ENCODE measurements at regions not wholly inside any gene's neighbourhood (a gene's known extent, or its start where the extent isn't known, plus 50 kb on each side); places are given as distances from the start of the nearest gene placed in this dataset.

DNA sequence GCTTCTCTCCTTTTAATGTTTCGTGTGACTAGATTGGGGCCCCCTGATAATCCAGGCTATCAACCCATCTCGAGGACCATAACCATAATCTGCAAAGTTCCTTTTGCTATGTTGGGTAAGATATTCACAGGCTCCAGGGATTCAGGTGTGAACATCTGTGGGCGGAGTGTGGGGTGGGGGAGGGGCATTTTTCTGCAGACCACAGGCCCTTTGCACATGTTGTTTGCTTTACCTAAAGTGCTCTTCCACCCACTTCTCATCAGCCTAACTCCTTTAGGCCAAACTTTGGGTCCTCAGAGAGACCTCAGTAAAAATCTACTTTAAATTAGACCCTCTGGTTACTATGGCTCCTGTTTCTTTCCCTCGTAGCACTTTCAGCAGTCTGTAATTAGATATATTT, 284.4 kb downstream of the WDR11 start:
- TF ChIP-seq POLR2A (IDR thresholded peaks at IDR 0.05) (no peak), EP300 (IDR thresholded peaks at IDR 0.05) (no peak), POLR2AphosphoS5 (IDR thresholded peaks at IDR 0.05) (no peak)
- TF ChIP-seq, protein P1, sequence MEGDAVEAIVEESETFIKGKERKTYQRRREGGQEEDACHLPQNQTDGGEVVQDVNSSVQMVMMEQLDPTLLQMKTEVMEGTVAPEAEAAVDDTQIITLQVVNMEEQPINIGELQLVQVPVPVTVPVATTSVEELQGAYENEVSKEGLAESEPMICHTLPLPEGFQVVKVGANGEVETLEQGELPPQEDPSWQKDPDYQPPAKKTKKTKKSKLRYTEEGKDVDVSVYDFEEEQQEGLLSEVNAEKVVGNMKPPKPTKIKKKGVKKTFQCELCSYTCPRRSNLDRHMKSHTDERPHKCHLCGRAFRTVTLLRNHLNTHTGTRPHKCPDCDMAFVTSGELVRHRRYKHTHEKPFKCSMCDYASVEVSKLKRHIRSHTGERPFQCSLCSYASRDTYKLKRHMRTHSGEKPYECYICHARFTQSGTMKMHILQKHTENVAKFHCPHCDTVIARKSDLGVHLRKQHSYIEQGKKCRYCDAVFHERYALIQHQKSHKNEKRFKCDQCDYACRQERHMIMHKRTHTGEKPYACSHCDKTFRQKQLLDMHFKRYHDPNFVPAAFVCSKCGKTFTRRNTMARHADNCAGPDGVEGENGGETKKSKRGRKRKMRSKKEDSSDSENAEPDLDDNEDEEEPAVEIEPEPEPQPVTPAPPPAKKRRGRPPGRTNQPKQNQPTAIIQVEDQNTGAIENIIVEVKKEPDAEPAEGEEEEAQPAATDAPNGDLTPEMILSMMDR (IDR thresholded peaks at IDR 0.05): no peak

All from gastroesophageal sphincter (tissue), 3 donors.